Naive B cell (primary cell): ENCODE measurements at regions not wholly inside any gene's neighbourhood (a gene's known extent, or its start where the extent isn't known, plus 50 kb on each side); places are given as distances from the start of the nearest gene placed in this dataset.
A peak's percentile ranks its signal among the peaks of the same experiment; 100 is the strongest.

ENCODE experiments used
- ATAC-seq, 2 donors: fragments of 150-1000 bp; cut with Tn5 transposase; 2 replicates each; pipeline ENCODE4 v1.10.0; 2021; ENCODE audit warnings: low read depth in 2 of 2, mild to moderate bottlenecking in 2 of 2, moderate library complexity in 2 of 2
- DNase-seq: peaks from one replicate; pipeline ENCODE4 v3.0.0; 2022
- H3K27ac Mint-ChIP-seq, 6 donors: one replicate each; pipeline ENCODE4 v1.8.0; 2020 to 2022; ENCODE audit warnings: mild to moderate bottlenecking in 6 of 6, mixed read lengths in 6 of 6, moderate library complexity in 5 of 6, inconsistent platforms in 2 of 6
- H3K27me3 Mint-ChIP-seq, 3 donors: one replicate each; pipeline ENCODE4 v1.8.0; 2021 to 2022; ENCODE audit warnings: mixed read lengths in 3 of 3, mild to moderate bottlenecking in 1 of 3
- H3K36me3 Mint-ChIP-seq, 2 donors: one replicate each; pipeline ENCODE4 v1.8.0; 2020 to 2022; ENCODE audit warnings: mixed read lengths in 2 of 2, inconsistent platforms in 1 of 2, mild to moderate bottlenecking in 1 of 2
- H3K4me1 Mint-ChIP-seq, 3 donors: one replicate each; pipeline ENCODE4 v1.8.0; 2020 to 2022; ENCODE audit warnings: mixed read lengths in 3 of 3, inconsistent platforms in 1 of 3, mild to moderate bottlenecking in 1 of 3, moderate library complexity in 1 of 3
- H3K4me3 Mint-ChIP-seq, 8 donors: one replicate each; pipeline ENCODE4 v1.8.0; 2020 to 2022; ENCODE audit warnings: mild to moderate bottlenecking in 8 of 8, mixed read lengths in 8 of 8, moderate library complexity in 8 of 8, inconsistent platforms in 2 of 8
- H3K9me3 Mint-ChIP-seq, 7 donors: one replicate each; pipeline ENCODE4 v1.8.0; 2020 to 2022; ENCODE audit warnings: mixed read lengths in 7 of 7, mild to moderate bottlenecking in 5 of 7, inconsistent platforms in 2 of 7, moderate library complexity in 1 of 7

GRCh38 chr1:157893686-157894085 lies 52.1 kb upstream of the CD5L start:
- Mint-ChIP-seq H3K27ac (no peak overlapping the region), H3K36me3 (peaks cover 1 to 21% of the 10 kb centered on the region in 2 donors)
- no peak for ATAC-seq

GRCh38 chr1:157894613-157895165 lies 53.1 kb upstream of the CD5L start:
- ATAC-seq, result no peak
- peaks cover 5 to 14% of the 10 kb centered on the region in 2 donors for H3K36me3 Mint-ChIP-seq
- H3K27me3 Mint-ChIP-seq, result peaks cover 0 to 7% (median 0%) of the 10 kb centered on the region in 3 donors
- DNase-seq, result no peak
- H3K4me3 Mint-ChIP-seq, result no peak overlapping the region
- H3K27ac Mint-ChIP-seq, result peak overlapping the region in 1 of 6 donors; percentile 42
- H3K4me1 Mint-ChIP-seq, result peaks cover 5 to 10% (median 8%) of the 10 kb centered on the region in 3 donors
- H3K9me3 Mint-ChIP-seq, result peaks cover 11 to 41% (median 33%) of the 10 kb centered on the region in 7 donors

More at GRCh38 chr1:157893686-157894085, 52.1 kb upstream of the CD5L start:
- no peak overlapping the region for H3K4me3 Mint-ChIP-seq
- peaks cover 5 to 10% (median 8%) of the 10 kb centered on the region in 3 donors for H3K4me1 Mint-ChIP-seq
- no peak for DNase-seq
- H3K27me3 Mint-ChIP-seq, result peaks cover 0 to 7% (median 0%) of the 10 kb centered on the region in 3 donors
- H3K9me3 Mint-ChIP-seq, result peaks cover 12 to 41% (median 29%) of the 10 kb centered on the region in 7 donors

- H3K4me1 Mint-ChIP-seq, result no peaks in the 10 kb centered on the region
- peaks cover 8 to 9% of the 10 kb centered on the region in 2 donors for H3K36me3 Mint-ChIP-seq
- DNase-seq (no peak), ATAC-seq (no peak)
- peaks cover 8 to 45% (median 24%) of the 10 kb centered on the region in 3 donors for H3K27me3 Mint-ChIP-seq
- H3K9me3 Mint-ChIP-seq, result peaks cover 5 to 22% (median 20%) of the 10 kb centered on the region in 7 donors
- no peak overlapping the region for H3K4me3 Mint-ChIP-seq
- H3K27ac Mint-ChIP-seq, result no peak overlapping the region
These were observed 68.7 kb upstream of the CD5L start for GRCh38 chr1:157910270-157910669.

GRCh38 chr1:157915859-157916258 lies 74.3 kb upstream of the CD5L start:
- no peak overlapping the region for H3K4me3 Mint-ChIP-seq
- peaks cover 6 to 7% (median 7%) of the 10 kb centered on the region in 3 donors for H3K4me1 Mint-ChIP-seq
- peaks cover 37 to 43% (median 37%) of the 10 kb centered on the region in 3 donors for H3K27me3 Mint-ChIP-seq
- DNase-seq (no peak), ATAC-seq (no peak)
- no peak overlapping the region for H3K27ac Mint-ChIP-seq
- no peaks in the 10 kb centered on the region for H3K36me3 Mint-ChIP-seq
- peaks cover 0 to 10% (median 4%) of the 10 kb centered on the region in 7 donors for H3K9me3 Mint-ChIP-seq

GRCh38 chr1:157916887-157917570 lies 75.4 kb upstream of the CD5L start:
- Mint-ChIP-seq H3K36me3 (no peaks in the 10 kb centered on the region), H3K4me3 (no peak overlapping the region), H3K27me3 (peaks cover 28 to 42% (median 37%) of the 10 kb centered on the region in 3 donors), H3K27ac (no peak overlapping the region), H3K9me3 (peaks cover 0 to 7% (median 2%) of the 10 kb centered on the region in 7 donors), H3K4me1 (peaks cover 10 to 18% (median 12%) of the 10 kb centered on the region in 3 donors)
- ATAC-seq, result no peak
- no peak for DNase-seq

- ATAC-seq (no peak), DNase-seq (no peak)
- H3K27ac Mint-ChIP-seq, result peak overlapping the region in 2 of 6 donors; percentile 4 to 13
- H3K9me3 Mint-ChIP-seq, result no peaks in the 10 kb centered on the region
- peaks cover 10 to 20% (median 12%) of the 10 kb centered on the region in 3 donors for H3K4me1 Mint-ChIP-seq
- no peaks in the 10 kb centered on the region for H3K36me3 Mint-ChIP-seq
- no peak overlapping the region for H3K4me3 Mint-ChIP-seq
- peaks cover 12 to 34% (median 28%) of the 10 kb centered on the region in 3 donors for H3K27me3 Mint-ChIP-seq
These were observed 72.7 kb upstream of the KIRREL1 start for GRCh38 chr1:157920748-157921147.

GRCh38 chr1:157925419-157926166 lies 67.9 kb upstream of the KIRREL1 start:
- Mint-ChIP-seq H3K9me3 (no peaks in the 10 kb centered on the region), H3K27me3 (peaks cover 3 to 10% (median 6%) of the 10 kb centered on the region in 3 donors), H3K4me1 (peaks cover 7 to 16% (median 8%) of the 10 kb centered on the region in 3 donors), H3K36me3 (no peaks in the 10 kb centered on the region), H3K4me3 (no peak overlapping the region), H3K27ac (no peak overlapping the region)
- DNase-seq (no peak), ATAC-seq (no peak)

GRCh38 chr1:157932069-157932468 lies 61.4 kb upstream of the KIRREL1 start:
- DNase-seq (no peak), ATAC-seq (no peak)
- Mint-ChIP-seq H3K36me3 (no peaks in the 10 kb centered on the region), H3K4me1 (no peaks in the 10 kb centered on the region), H3K4me3 (no peak overlapping the region), H3K9me3 (no peaks in the 10 kb centered on the region), H3K27ac (no peak overlapping the region), H3K27me3 (peaks cover 0 to 7% (median 2%) of the 10 kb centered on the region in 3 donors)

- H3K4me1 Mint-ChIP-seq, result no peaks in the 10 kb centered on the region
- H3K4me3 Mint-ChIP-seq, result no peak overlapping the region
- ATAC-seq, result no peak
These were observed 55.7 kb upstream of the KIRREL1 start for GRCh38 chr1:157937744-157938143.

GRCh38 chr1:157941939-157942338 lies 51.5 kb upstream of the KIRREL1 start:
- no peaks in the 10 kb centered on the region for H3K36me3 Mint-ChIP-seq
- no peak overlapping the region for H3K27ac Mint-ChIP-seq
- H3K9me3 Mint-ChIP-seq, result no peaks in the 10 kb centered on the region
- no peak for ATAC-seq
- DNase-seq, result no peak
- H3K4me1 Mint-ChIP-seq, result peaks cover 13 to 23% (median 17%) of the 10 kb centered on the region in 3 donors
- peaks cover 20 to 34% (median 32%) of the 10 kb centered on the region in 3 donors for H3K27me3 Mint-ChIP-seq
- H3K4me3 Mint-ChIP-seq, result no peak overlapping the region

More at GRCh38 chr1:157937744-157938143, 55.7 kb upstream of the KIRREL1 start:
- no peaks in the 10 kb centered on the region for H3K36me3 Mint-ChIP-seq
- no peaks in the 10 kb centered on the region for H3K9me3 Mint-ChIP-seq
- no peak for DNase-seq
- H3K27me3 Mint-ChIP-seq, result peaks cover 20 to 35% (median 34%) of the 10 kb centered on the region in 3 donors
- H3K27ac Mint-ChIP-seq, result no peak overlapping the region
